GM18519 (cell line): ENCODE measurements at regions not wholly inside any gene's neighbourhood (a gene's known extent, or its start where the extent isn't known, plus 50 kb on each side); places are given as distances from the start of the nearest gene placed in this dataset.

Experiments
- ATAC-seq: cut with Tn5 transposase; IDR thresholded peaks from one replicate; pipeline ENCODE4 v1.9.1; 2021; ENCODE audit warnings: mild to moderate bottlenecking, moderate library complexity; ENCODE audit not compliant: unreplicated experiment, low FRiP score

DNA sequence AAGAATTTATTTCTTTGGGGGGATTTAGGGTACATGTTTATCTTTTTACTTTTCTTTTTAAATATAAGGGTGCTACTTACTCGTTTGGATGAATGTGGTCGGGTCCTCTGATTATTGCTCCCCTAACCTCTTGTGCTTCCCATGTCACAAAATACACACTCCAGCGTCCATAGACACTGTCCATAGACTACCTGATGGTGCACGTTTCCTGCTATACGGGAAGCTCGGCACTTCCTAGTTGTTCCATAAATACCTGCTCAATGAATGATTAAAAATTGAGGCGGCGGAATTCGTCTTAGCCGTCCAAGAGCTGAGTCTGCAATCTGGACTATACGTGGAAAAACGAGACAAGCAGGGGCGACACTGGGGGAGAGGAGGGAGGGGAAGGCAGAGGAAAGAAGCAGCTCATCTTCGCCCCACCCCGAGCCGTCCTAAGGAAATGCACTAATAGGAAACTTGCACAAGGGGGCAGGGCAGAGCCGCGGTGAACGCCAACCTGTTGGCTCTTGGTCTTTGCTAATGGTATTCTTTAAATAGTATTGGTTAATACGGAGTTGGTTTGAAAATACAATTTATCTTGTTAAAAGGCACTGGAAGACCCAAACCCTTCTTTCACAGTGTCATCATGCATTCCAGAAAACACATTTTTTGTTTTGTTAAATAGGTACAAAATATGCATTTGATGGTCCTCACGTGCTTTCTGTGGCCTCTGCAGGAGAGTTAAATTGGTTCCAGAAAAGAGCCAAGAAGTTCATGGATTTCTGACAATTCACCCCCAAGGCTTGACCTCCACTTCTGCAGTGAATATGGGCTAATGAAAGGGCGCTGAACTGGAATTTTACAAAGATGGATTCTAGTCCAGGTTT, 73.0 kb upstream of the KCTD1 start:
- peak; percentile 88 for ATAC-seq

DNA sequence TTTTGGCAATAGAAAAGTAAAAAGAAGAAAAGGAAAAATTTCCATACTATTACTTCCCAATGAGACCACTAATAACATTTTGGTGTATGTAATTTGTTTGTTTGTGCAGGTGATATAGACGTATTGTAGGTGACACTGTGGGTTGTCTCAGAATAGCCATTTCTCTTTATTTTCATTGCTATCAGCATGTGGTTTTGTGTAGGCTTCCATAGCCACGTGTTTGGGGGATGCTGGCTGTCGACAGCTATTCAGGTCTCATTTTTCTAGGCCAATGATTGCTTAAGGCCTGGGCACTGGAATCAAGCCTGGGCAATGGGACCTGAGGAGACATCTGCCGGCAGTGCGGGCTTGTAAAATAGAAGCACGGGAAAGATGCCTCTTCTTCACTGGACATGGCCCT, 71.0 kb upstream of the KCTD1 start:
- no peak for ATAC-seq

DNA sequence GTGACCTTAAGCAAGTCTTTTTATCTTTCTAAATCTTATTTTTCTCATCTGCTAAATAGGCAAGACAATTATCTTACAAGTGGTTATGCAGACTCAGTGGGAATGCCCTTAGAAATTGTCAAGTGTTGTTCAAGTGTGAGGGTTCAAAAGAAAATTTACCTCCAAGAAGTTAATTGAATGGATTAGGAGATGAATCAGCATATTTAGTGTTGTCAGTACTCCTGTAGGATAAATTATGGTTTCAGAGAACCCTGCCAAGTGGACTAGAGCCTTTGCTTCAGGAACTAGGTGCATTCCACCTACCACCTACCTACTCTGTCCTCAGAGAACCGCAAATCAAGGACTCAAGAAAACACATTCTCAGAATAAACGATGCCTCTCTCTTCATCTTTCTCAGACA, 69.8 kb upstream of the KCTD1 start:
- no peak for ATAC-seq

DNA sequence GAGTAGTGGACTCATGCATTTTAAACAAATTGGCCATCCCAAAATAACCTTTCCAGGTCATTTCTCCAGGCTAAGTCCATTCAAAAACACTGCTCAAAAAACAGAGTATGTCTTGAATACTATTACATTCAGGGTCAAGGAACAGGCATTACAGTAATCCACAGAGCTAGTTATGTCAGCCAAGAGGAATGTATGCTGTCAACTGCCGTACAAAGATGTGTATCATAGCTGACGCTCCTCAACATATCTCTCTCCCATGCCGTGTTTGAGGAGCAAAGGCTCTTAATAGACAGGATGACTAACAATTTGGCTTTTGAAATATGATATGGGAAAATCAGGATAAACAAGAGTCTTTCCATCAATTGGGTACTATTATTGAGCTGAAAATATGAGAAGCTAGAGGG, 68.8 kb upstream of the KCTD1 start:
- no peak for ATAC-seq

DNA sequence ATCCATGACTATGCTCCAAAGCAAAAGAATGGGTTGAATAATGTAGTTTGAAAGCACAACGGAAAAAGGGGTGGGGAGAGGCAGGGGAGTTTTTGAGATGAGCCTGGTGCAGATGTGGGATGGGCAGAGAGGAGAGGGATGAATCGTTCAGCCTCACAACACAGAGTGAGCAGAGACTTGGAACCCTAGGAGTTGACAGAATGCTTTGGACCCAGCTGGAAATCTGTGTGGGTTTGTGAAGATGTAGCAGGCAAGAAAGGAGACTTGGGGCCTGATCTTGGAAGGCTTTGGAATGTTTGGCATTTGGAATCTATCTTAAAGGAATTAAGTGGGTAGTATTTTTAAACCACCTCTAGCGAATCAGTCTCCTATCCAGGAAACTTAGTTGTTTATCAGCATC, 66.0 kb upstream of the KCTD1 start:
- ATAC-seq, result no peak
